ENCODE measurements at regions not wholly inside any gene's neighbourhood (a gene's known extent, or its start where the extent isn't known, plus 50 kb on each side); places are given as distances from the start of the nearest gene placed in this dataset.

GRCh38 chr14:23887536-23887935 is 66.0 kb upstream of the DHRS4 start:
- TF ChIP-seq POLR2A (IDR thresholded peaks at IDR 0.05) (no peak), CTCF (IDR thresholded peaks at IDR 0.05) (no peak)

Data from heart left ventricle (tissue), 13 donors.